ENCODE measurements at regions not wholly inside any gene's neighbourhood (a gene's known extent, or its start where the extent isn't known, plus 50 kb on each side); places are given as distances from the start of the nearest gene placed in this dataset.

- Histone ChIP-seq H3K9me3 (ENCODE audit: insufficient read depth, low read length) (no peaks in the 10 kb centered on the region), H3K79me2 (ENCODE audit: insufficient read depth, low read length) (no peaks in the 10 kb centered on the region), H3K36me3 (ENCODE audit: low read length) (no peaks in the 10 kb centered on the region), H3K27me3 (ENCODE audit: low read length) (no peaks in the 10 kb centered on the region), H3F3A (ENCODE audit: insufficient read depth) (no peaks in the 10 kb centered on the region), H3K4me3 (ENCODE audit: insufficient read depth, low read length, poor library complexity, severe bottlenecking) (no peak overlapping the region), H3K27ac (ENCODE audit: low read depth, low read length) (no peak overlapping the region), H4K20me1 (ENCODE audit: low read depth, low read length) (no peaks in the 10 kb centered on the region), H3K4me2 (ENCODE audit: low read depth, low read length, poor library complexity, severe bottlenecking) (no peak overlapping the region), H3K9ac (ENCODE audit: low read length) (no peak overlapping the region), H3K9me2 (replicated peaks; ENCODE audit: insufficient read depth, low read length) (no peaks in the 10 kb centered on the region), H2AFZ (ENCODE audit: low read depth, low read length, severe bottlenecking) (no peak overlapping the region)
- TF ChIP-seq CTCF (IDR thresholded peaks at IDR 0.05; ENCODE audit: insufficient read depth, low read length, poor library complexity, severe bottlenecking) (no peak), EZH2phosphoT487 (conservative IDR thresholded peaks at IDR 0.05; ENCODE audit: low read length) (no peak)
Measured at GRCh38 chr1:219753914-219754313, 141.0 kb upstream of the ZC3H11B start.

GRCh38 chr1:219752645-219753044 is 139.7 kb upstream of the ZC3H11B start:
- H3K27me3 ChIP-seq (ENCODE audit: low read length): no peaks in the 10 kb centered on the region
- no peak for TF ChIP-seq CTCF (IDR thresholded peaks at IDR 0.05; ENCODE audit: insufficient read depth, low read length, poor library complexity, severe bottlenecking)
- no peak for TF ChIP-seq EZH2phosphoT487 (conservative IDR thresholded peaks at IDR 0.05; ENCODE audit: low read length)
- no peak overlapping the region for H3K4me3 ChIP-seq (ENCODE audit: insufficient read depth, low read length, poor library complexity, severe bottlenecking)
- H3K4me2 ChIP-seq (ENCODE audit: low read depth, low read length, poor library complexity, severe bottlenecking): no peak overlapping the region
- no peaks in the 10 kb centered on the region for H4K20me1 ChIP-seq (ENCODE audit: low read depth, low read length)
- no peak overlapping the region for H3K27ac ChIP-seq (ENCODE audit: low read depth, low read length)
- no peaks in the 10 kb centered on the region for H3K9me2 ChIP-seq (replicated peaks; ENCODE audit: insufficient read depth, low read length)
- no peak overlapping the region for H3K9ac ChIP-seq (ENCODE audit: low read length)
- H3K36me3 ChIP-seq (ENCODE audit: low read length): no peaks in the 10 kb centered on the region
- no peak overlapping the region for H2AFZ ChIP-seq (ENCODE audit: low read depth, low read length, severe bottlenecking)
- H3K9me3 ChIP-seq (ENCODE audit: insufficient read depth, low read length): no peaks in the 10 kb centered on the region
- no peaks in the 10 kb centered on the region for H3F3A ChIP-seq (ENCODE audit: insufficient read depth)
- H3K79me2 ChIP-seq (ENCODE audit: insufficient read depth, low read length): no peaks in the 10 kb centered on the region

GRCh38 chr1:219751870-219752507 is 139.1 kb upstream of the ZC3H11B start:
- Histone ChIP-seq H3K36me3 (ENCODE audit: low read length) (no peaks in the 10 kb centered on the region), H3K4me2 (ENCODE audit: low read depth, low read length, poor library complexity, severe bottlenecking) (no peak overlapping the region), H3K9me2 (replicated peaks; ENCODE audit: insufficient read depth, low read length) (no peaks in the 10 kb centered on the region), H4K20me1 (ENCODE audit: low read depth, low read length) (no peaks in the 10 kb centered on the region), H2AFZ (ENCODE audit: low read depth, low read length, severe bottlenecking) (no peak overlapping the region), H3K4me3 (ENCODE audit: insufficient read depth, low read length, poor library complexity, severe bottlenecking) (no peak overlapping the region), H3F3A (ENCODE audit: insufficient read depth) (no peaks in the 10 kb centered on the region), H3K9ac (ENCODE audit: low read length) (no peak overlapping the region), H3K9me3 (ENCODE audit: insufficient read depth, low read length) (no peaks in the 10 kb centered on the region), H3K79me2 (ENCODE audit: insufficient read depth, low read length) (no peaks in the 10 kb centered on the region), H3K27ac (ENCODE audit: low read depth, low read length) (no peak overlapping the region), H3K27me3 (ENCODE audit: low read length) (no peaks in the 10 kb centered on the region)
- no peak for TF ChIP-seq EZH2phosphoT487 (conservative IDR thresholded peaks at IDR 0.05; ENCODE audit: low read length)
- no peak for TF ChIP-seq CTCF (IDR thresholded peaks at IDR 0.05; ENCODE audit: insufficient read depth, low read length, poor library complexity, severe bottlenecking)
